Naive B cell (primary cell): ENCODE measurements at regions not wholly inside any gene's neighbourhood (a gene's known extent, or its start where the extent isn't known, plus 50 kb on each side); places are given as distances from the start of the nearest gene placed in this dataset.
"Not testable (repeated sequence)": the region's sequence is repeated elsewhere in the genome, so short reads cannot be mapped to it uniquely, and the experiment has no call there.

ENCODE experiments used
- ATAC-seq, 2 donors: fragments of 150-1000 bp; cut with Tn5 transposase; 2 replicates each; pipeline ENCODE4 v1.10.0; 2021; ENCODE audit warnings: low read depth in 2 of 2, mild to moderate bottlenecking in 2 of 2, moderate library complexity in 2 of 2
- DNase-seq: peaks from one replicate; pipeline ENCODE4 v3.0.0; 2022
- H3K27ac Mint-ChIP-seq, 6 donors: one replicate each; pipeline ENCODE4 v1.8.0; 2020 to 2022; ENCODE audit warnings: mild to moderate bottlenecking in 6 of 6, mixed read lengths in 6 of 6, moderate library complexity in 5 of 6, inconsistent platforms in 2 of 6
- H3K27me3 Mint-ChIP-seq, 3 donors: one replicate each; pipeline ENCODE4 v1.8.0; 2021 to 2022; ENCODE audit warnings: mixed read lengths in 3 of 3, mild to moderate bottlenecking in 1 of 3
- H3K36me3 Mint-ChIP-seq, 2 donors: one replicate each; pipeline ENCODE4 v1.8.0; 2020 to 2022; ENCODE audit warnings: mixed read lengths in 2 of 2, inconsistent platforms in 1 of 2, mild to moderate bottlenecking in 1 of 2
- H3K4me1 Mint-ChIP-seq, 3 donors: one replicate each; pipeline ENCODE4 v1.8.0; 2020 to 2022; ENCODE audit warnings: mixed read lengths in 3 of 3, inconsistent platforms in 1 of 3, mild to moderate bottlenecking in 1 of 3, moderate library complexity in 1 of 3
- H3K4me3 Mint-ChIP-seq, 8 donors: one replicate each; pipeline ENCODE4 v1.8.0; 2020 to 2022; ENCODE audit warnings: mild to moderate bottlenecking in 8 of 8, mixed read lengths in 8 of 8, moderate library complexity in 8 of 8, inconsistent platforms in 2 of 8
- H3K9me3 Mint-ChIP-seq, 7 donors: one replicate each; pipeline ENCODE4 v1.8.0; 2020 to 2022; ENCODE audit warnings: mixed read lengths in 7 of 7, mild to moderate bottlenecking in 5 of 7, inconsistent platforms in 2 of 7, moderate library complexity in 1 of 7

DNA sequence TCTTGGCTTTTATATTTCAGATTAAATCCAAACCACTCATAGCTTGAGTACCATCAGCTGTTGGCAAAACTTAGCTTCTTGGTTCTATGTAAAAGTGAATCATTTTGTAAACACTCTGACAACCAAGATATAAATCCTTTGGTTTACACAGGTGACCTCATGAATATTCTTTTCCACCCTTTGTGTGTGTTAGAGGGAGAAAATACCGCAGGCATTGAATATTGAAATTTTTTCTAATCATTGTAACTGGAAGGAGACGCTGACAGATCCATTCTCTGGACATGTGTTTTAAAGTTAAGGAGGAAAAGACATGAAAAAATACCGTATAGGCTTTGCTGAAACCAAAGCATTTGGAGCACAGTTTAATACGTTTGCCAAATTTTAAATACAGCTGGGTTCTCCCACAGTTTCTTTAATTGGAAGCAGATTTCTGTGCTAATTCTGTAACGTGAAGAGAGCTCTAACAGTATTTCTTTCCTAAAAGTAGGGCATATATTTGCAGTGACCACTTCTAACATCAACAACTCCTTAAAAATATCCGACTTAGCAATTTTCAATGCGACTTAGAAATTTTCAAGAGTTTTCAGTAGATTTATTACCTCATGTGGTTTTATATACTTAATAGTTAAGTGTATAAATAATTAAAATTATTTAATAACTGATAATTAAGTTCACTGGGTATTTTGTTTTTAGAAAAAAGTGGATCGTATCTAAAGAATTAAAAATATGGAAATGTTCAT, 388.2 kb downstream of the USP25 start:
- H3K36me3 Mint-ChIP-seq, result no peaks in the 10 kb centered on the region
- DNase-seq, result no peak
- H3K27ac Mint-ChIP-seq, result no peak overlapping the region
- H3K4me3 Mint-ChIP-seq, result no peak overlapping the region
- H3K9me3 Mint-ChIP-seq, result peaks cover 0 to 16% (median 2%) of the 10 kb centered on the region in 7 donors
- no peaks in the 10 kb centered on the region for H3K4me1 Mint-ChIP-seq
- no peaks in the 10 kb centered on the region for H3K27me3 Mint-ChIP-seq
- ATAC-seq, result no peak

DNA sequence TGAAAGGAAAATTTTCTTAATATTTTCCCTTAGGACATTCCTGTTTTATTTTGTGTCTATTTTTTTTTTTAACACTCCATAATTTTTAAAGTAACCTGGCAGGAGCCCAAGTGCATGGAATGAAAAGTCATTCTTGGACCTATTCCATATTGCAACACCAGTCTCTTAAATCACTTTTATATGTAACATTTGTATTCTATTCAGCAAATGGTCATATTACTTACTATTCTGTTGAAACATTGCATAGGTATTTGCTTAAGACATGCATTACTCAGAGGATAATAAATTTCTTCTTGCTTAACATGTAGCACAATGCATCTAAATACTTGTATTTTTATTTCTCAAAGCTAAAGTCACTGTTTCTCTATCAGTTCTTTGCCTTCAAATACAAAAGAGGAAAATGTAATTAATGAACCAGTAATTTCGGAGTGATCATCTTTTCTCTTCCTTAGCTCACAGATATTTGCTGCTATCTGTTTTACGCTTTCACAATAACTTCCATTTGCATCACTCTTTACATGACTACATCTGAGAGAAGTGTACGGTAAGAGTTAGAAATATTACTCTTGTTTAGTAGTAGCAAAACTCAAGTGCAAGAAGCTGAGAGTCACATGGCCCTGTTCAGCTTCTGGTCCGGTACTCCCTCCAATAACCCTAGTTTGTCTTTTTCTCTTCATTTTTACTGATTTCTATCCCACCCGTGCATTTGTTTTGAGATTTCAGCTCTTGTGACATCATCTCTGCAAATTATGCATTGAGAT, 394.8 kb downstream of the USP25 start:
- DNase-seq (no peak), ATAC-seq (no peak)
- Mint-ChIP-seq H3K4me3 (no peak overlapping the region), H3K27me3 (no peaks in the 10 kb centered on the region), H3K9me3 (peaks cover 0 to 9% (median 2%) of the 10 kb centered on the region in 7 donors), H3K4me1 (no peaks in the 10 kb centered on the region), H3K27ac (no peak overlapping the region), H3K36me3 (no peaks in the 10 kb centered on the region)

GRCh38 chr21:16125274-16125673, 395.5 kb downstream of the USP25 start:
- Mint-ChIP-seq H3K27me3 (no peaks in the 10 kb centered on the region), H3K4me3 (no peak overlapping the region), H3K9me3 (peaks cover 1 to 11% (median 5%) of the 10 kb centered on the region in 7 donors), H3K4me1 (no peaks in the 10 kb centered on the region), H3K27ac (no peak overlapping the region), H3K36me3 (peaks cover 0 to 2% of the 10 kb centered on the region in 2 donors)
- no peak for ATAC-seq
- DNase-seq, result no peak

DNA sequence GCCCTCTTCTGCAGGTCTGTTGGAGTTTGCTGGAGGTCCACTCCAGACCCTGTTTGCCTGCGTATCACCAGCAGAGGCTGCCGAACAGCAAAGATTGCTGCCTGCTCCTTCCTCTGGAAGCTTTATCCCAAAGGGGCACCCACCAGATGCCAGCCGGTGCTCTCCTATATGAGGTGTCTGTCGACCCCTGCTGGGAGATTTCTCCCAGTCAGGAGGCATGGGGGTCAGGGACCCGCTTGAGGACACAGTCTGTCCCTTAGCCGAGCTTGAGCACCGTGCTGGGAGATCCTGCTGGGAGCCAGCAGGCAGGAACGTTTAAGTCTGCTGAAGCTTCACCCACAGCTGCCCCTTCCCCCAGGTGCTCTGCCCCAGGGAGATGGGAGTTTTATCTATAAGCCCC, 402.7 kb downstream of the USP25 start:
- ATAC-seq, H3K27me3 Mint-ChIP-seq, H3K4me3 Mint-ChIP-seq, H3K4me1 Mint-ChIP-seq, DNase-seq: not testable (repeated sequence)
- Mint-ChIP-seq H3K9me3 (peaks cover 4 to 22% (median 10%) of the 10 kb centered on the region in 7 donors), H3K36me3 (peaks cover 0 to 15% of the 10 kb centered on the region in 2 donors), H3K27ac (peak overlapping the region in 1 of 6 donors; percentile 35)

GRCh38 chr21:16133248-16133647, 403.5 kb downstream of the USP25 start:
- H3K27ac Mint-ChIP-seq, result no peak overlapping the region
- peaks cover 0 to 15% of the 10 kb centered on the region in 2 donors for H3K36me3 Mint-ChIP-seq
- H3K9me3 Mint-ChIP-seq, result peaks cover 4 to 22% (median 10%) of the 10 kb centered on the region in 7 donors
- ATAC-seq (no peak), DNase-seq (no peak)
- no peak overlapping the region for H3K4me3 Mint-ChIP-seq
- no peaks in the 10 kb centered on the region for H3K4me1 Mint-ChIP-seq
- no peaks in the 10 kb centered on the region for H3K27me3 Mint-ChIP-seq

- DNase-seq (no peak), ATAC-seq (no peak)
- H3K36me3 Mint-ChIP-seq, result peaks cover 0 to 15% of the 10 kb centered on the region in 2 donors
- no peak overlapping the region for H3K27ac Mint-ChIP-seq
- no peak overlapping the region for H3K4me3 Mint-ChIP-seq
- no peaks in the 10 kb centered on the region for H3K4me1 Mint-ChIP-seq
- peaks cover 4 to 22% (median 9%) of the 10 kb centered on the region in 7 donors for H3K9me3 Mint-ChIP-seq
- no peaks in the 10 kb centered on the region for H3K27me3 Mint-ChIP-seq
These were observed 404.4 kb downstream of the USP25 start for GRCh38 chr21:16134134-16134533.

GRCh38 chr21:16137106-16137505, 407.3 kb downstream of the USP25 start:
- no peak overlapping the region for H3K4me3 Mint-ChIP-seq
- DNase-seq (no peak), ATAC-seq (no peak)
- H3K9me3 Mint-ChIP-seq, result peaks cover 0 to 7% (median 0%) of the 10 kb centered on the region in 7 donors
- H3K4me1 Mint-ChIP-seq, result no peaks in the 10 kb centered on the region
- H3K36me3 Mint-ChIP-seq, result peaks cover 0 to under 1% of the 10 kb centered on the region in 2 donors
- no peaks in the 10 kb centered on the region for H3K27me3 Mint-ChIP-seq
- no peak overlapping the region for H3K27ac Mint-ChIP-seq

- H3K27me3 Mint-ChIP-seq, result no peaks in the 10 kb centered on the region
- ATAC-seq (no peak), DNase-seq (no peak)
- no peak overlapping the region for H3K4me3 Mint-ChIP-seq
- H3K36me3 Mint-ChIP-seq, result no peaks in the 10 kb centered on the region
- no peak overlapping the region for H3K27ac Mint-ChIP-seq
- peaks cover 0 to 5% (median 0%) of the 10 kb centered on the region in 7 donors for H3K9me3 Mint-ChIP-seq
- no peaks in the 10 kb centered on the region for H3K4me1 Mint-ChIP-seq
These were observed 415.3 kb downstream of the USP25 start for GRCh38 chr21:16145052-16145451.

DNA sequence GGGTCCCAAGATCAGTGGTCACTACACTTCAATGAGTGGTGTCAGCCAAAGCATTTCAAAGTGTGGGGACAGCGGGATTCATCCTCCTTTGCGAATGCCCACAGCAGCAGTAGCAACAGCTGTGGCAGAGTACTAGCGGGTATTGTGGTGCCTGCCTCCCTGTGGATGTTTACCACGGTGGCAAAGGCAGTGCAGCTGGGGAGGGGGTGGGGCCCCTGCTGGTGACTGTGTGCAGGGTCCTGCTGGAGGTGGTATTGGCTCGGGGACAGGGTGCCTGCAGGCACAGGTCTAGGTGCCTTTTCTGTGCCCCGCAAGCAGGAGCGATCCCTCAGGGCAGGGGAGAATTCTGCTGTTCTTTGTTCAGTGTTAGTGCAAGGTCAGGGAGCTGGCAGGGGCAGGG, 415.7 kb downstream of the USP25 start:
- no peak overlapping the region for H3K27ac Mint-ChIP-seq
- ATAC-seq (no peak), DNase-seq (no peak)
- H3K4me3 Mint-ChIP-seq, result no peak overlapping the region
- no peaks in the 10 kb centered on the region for H3K4me1 Mint-ChIP-seq
- no peaks in the 10 kb centered on the region for H3K36me3 Mint-ChIP-seq
- H3K27me3 Mint-ChIP-seq, result no peaks in the 10 kb centered on the region
- peaks cover 0 to 5% (median 0%) of the 10 kb centered on the region in 7 donors for H3K9me3 Mint-ChIP-seq

GRCh38 chr21:16154321-16154720, 424.5 kb downstream of the USP25 start:
- DNase-seq (no peak), ATAC-seq (no peak)
- Mint-ChIP-seq H3K27ac (no peak overlapping the region), H3K36me3 (no peaks in the 10 kb centered on the region), H3K27me3 (no peaks in the 10 kb centered on the region), H3K4me3 (no peak overlapping the region), H3K9me3 (peaks cover 0 to 5% (median 0%) of the 10 kb centered on the region in 7 donors), H3K4me1 (no peaks in the 10 kb centered on the region)

GRCh38 chr21:16154951-16155635, 425.3 kb downstream of the USP25 start:
- ATAC-seq (no peak), DNase-seq (no peak)
- Mint-ChIP-seq H3K36me3 (no peaks in the 10 kb centered on the region), H3K27me3 (no peaks in the 10 kb centered on the region), H3K4me1 (no peaks in the 10 kb centered on the region), H3K4me3 (no peak overlapping the region), H3K9me3 (peaks cover 0 to 6% (median 0%) of the 10 kb centered on the region in 7 donors), H3K27ac (peak overlapping the region in 1 of 6 donors; percentile 41)

- H3K27ac Mint-ChIP-seq, result no peak overlapping the region
- peaks cover 0 to 5% (median 0%) of the 10 kb centered on the region in 7 donors for H3K9me3 Mint-ChIP-seq
- no peak for DNase-seq
- H3K27me3 Mint-ChIP-seq, result no peaks in the 10 kb centered on the region
- no peak overlapping the region for H3K4me3 Mint-ChIP-seq
- ATAC-seq, result no peak
- H3K36me3 Mint-ChIP-seq, result no peaks in the 10 kb centered on the region
- no peaks in the 10 kb centered on the region for H3K4me1 Mint-ChIP-seq
These were observed 427.2 kb downstream of the USP25 start for GRCh38 chr21:16156841-16157489.

- DNase-seq (no peak), ATAC-seq (no peak)
- H3K27ac Mint-ChIP-seq, result no peak overlapping the region
- H3K4me1 Mint-ChIP-seq, result no peaks in the 10 kb centered on the region
- H3K4me3 Mint-ChIP-seq, result no peak overlapping the region
- H3K9me3 Mint-ChIP-seq, result peaks cover 0 to 5% (median 0%) of the 10 kb centered on the region in 7 donors
- H3K27me3 Mint-ChIP-seq, result no peaks in the 10 kb centered on the region
- no peaks in the 10 kb centered on the region for H3K36me3 Mint-ChIP-seq
These were observed 429.6 kb downstream of the USP25 start for GRCh38 chr21:16159213-16159970.
